ENCODE measurements at regions not wholly inside any gene's neighbourhood (a gene's known extent, or its start where the extent isn't known, plus 50 kb on each side); places are given as distances from the start of the nearest gene placed in this dataset.
"Not testable (repeated sequence)": the region's sequence is repeated elsewhere in the genome, so short reads cannot be mapped to it uniquely, and the experiment has no call there.

GRCh38 chr7:69052-69451 is 123.3 kb upstream of the FAM20C start:
- not testable (repeated sequence) for DNase-seq (ENCODE audit: low spot score)

- DNase-seq (ENCODE audit: low spot score): not testable (repeated sequence)
Observed at GRCh38 chr7:69499-70123, 122.8 kb upstream of the FAM20C start.

- DNase-seq (ENCODE audit: low spot score): not testable (repeated sequence)
Observed at GRCh38 chr7:70207-70606, 122.2 kb upstream of the FAM20C start.

GRCh38 chr7:70989-71388 is 121.4 kb upstream of the FAM20C start:
- not testable (repeated sequence) for DNase-seq (ENCODE audit: low spot score)

- DNase-seq (ENCODE audit: low spot score): not testable (repeated sequence)
Observed at GRCh38 chr7:72266-73057, 119.9 kb upstream of the FAM20C start.

- not testable (repeated sequence) for DNase-seq (ENCODE audit: low spot score)
Observed at GRCh38 chr7:73058-73331, 119.4 kb upstream of the FAM20C start.

- DNase-seq (ENCODE audit: low spot score): not testable (repeated sequence)
Observed at GRCh38 chr7:74008-74540, 118.3 kb upstream of the FAM20C start.

GRCh38 chr7:75511-75910 is 116.9 kb upstream of the FAM20C start:
- peak; percentile 15 for DNase-seq (ENCODE audit: low spot score)

- not testable (repeated sequence) for DNase-seq (ENCODE audit: low spot score)
Observed at GRCh38 chr7:76202-76601, 116.2 kb upstream of the FAM20C start.

GRCh38 chr7:76829-77395 is 115.5 kb upstream of the FAM20C start:
- not testable (repeated sequence) for DNase-seq (ENCODE audit: low spot score)

- DNase-seq (ENCODE audit: low spot score): peak; percentile 44
Observed at GRCh38 chr7:78862-79261, 113.5 kb upstream of the FAM20C start.

GRCh38 chr7:79400-80055 is 112.8 kb upstream of the FAM20C start:
- peak; percentile 34 for DNase-seq (ENCODE audit: low spot score)

- DNase-seq (ENCODE audit: low spot score): peak; percentile 61
Observed at GRCh38 chr7:80259-81067, 111.9 kb upstream of the FAM20C start.

GRCh38 chr7:81068-81925 is 111.1 kb upstream of the FAM20C start:
- DNase-seq (ENCODE audit: low spot score): peak; percentile 57

GRCh38 chr7:81926-82756 is 110.2 kb upstream of the FAM20C start:
- DNase-seq (ENCODE audit: low spot score): peak; percentile 62

GRCh38 chr7:82757-83155 is 109.6 kb upstream of the FAM20C start:
- DNase-seq (ENCODE audit: low spot score): peak; percentile 33

GRCh38 chr7:83441-83840 is 108.9 kb upstream of the FAM20C start:
- peak; percentile 28 for DNase-seq (ENCODE audit: low spot score)

GRCh38 chr7:83861-84632 is 108.3 kb upstream of the FAM20C start:
- peak; percentile 59 for DNase-seq (ENCODE audit: low spot score)

- DNase-seq (ENCODE audit: low spot score): no peak
Observed at GRCh38 chr7:84633-85020, 107.7 kb upstream of the FAM20C start.
